ENCODE measurements at regions not wholly inside any gene's neighbourhood (a gene's known extent, or its start where the extent isn't known, plus 50 kb on each side); places are given as distances from the start of the nearest gene placed in this dataset.

DNA sequence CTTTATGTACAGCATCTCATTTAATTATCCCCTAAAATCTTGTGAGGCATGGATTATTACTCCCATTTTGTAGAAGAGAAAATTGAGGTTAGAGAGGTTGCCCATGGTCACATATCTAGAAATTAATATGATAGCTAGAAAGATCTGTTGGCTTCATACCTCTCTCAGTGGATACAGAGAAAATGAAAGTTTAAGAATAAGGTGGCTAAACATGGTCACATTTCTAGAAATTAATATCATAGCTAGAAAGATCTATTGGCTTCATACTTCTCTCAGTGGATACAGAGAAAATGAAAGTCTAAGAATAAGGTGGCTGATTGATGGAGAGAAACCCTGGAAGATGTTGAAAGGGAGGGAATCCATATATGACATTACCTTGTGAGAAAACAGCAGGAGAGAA, 260.7 kb upstream of the MAN1A1 start:
- in situ Hi-C loops (cut with HindIII; ENCODE audit: low pct_unique_long_range_greater_than_20kb, low sequenced_read_pairs) (no loop called here), intact Hi-C loops (cut with micrococcal nuclease; ENCODE audit: unreplicated experiment) (no loop called here)
- POLR2A ChIA-PET, result no interaction called here
- no TSS peak for BruUV-seq (replicated peaks)
- CTCF ChIA-PET, result no interaction called here
- no peak for ATAC-seq
- Histone ChIP-seq H3K9me3 (ENCODE audit: control insufficient read depth, insufficient read depth, low read depth, low read length) (no peaks in the 10 kb centered on the region), H3K4me3 (ENCODE audit: low read depth in 2 of 2, low read length in 2 of 2) (no peak overlapping the region), H3K27me3 (ENCODE audit: control insufficient read depth, insufficient read depth, low read length) (no peaks in the 10 kb centered on the region), H3K27ac (ENCODE audit: low read length) (no peak overlapping the region), H3K4me1 (ENCODE audit: control insufficient read depth, insufficient read depth, low read length) (no peaks in the 10 kb centered on the region), H3K36me3 (ENCODE audit: control insufficient read depth, insufficient read depth, low read length) (no peaks in the 10 kb centered on the region)
- TF ChIP-seq SIN3A (IDR thresholded peaks at IDR 0.05; ENCODE audit: borderline replicate concordance, insufficient read depth, low read depth, low read length) (no peak), TCF7L2 (IDR thresholded peaks at IDR 0.05; ENCODE audit: low read depth, low read length) (no peak), POLR2AphosphoS5 (IDR thresholded peaks at IDR 0.05; ENCODE audit: low read depth, low read length) (no peak)
- TF ChIP-seq, protein P1, sequence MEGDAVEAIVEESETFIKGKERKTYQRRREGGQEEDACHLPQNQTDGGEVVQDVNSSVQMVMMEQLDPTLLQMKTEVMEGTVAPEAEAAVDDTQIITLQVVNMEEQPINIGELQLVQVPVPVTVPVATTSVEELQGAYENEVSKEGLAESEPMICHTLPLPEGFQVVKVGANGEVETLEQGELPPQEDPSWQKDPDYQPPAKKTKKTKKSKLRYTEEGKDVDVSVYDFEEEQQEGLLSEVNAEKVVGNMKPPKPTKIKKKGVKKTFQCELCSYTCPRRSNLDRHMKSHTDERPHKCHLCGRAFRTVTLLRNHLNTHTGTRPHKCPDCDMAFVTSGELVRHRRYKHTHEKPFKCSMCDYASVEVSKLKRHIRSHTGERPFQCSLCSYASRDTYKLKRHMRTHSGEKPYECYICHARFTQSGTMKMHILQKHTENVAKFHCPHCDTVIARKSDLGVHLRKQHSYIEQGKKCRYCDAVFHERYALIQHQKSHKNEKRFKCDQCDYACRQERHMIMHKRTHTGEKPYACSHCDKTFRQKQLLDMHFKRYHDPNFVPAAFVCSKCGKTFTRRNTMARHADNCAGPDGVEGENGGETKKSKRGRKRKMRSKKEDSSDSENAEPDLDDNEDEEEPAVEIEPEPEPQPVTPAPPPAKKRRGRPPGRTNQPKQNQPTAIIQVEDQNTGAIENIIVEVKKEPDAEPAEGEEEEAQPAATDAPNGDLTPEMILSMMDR (IDR thresholded peaks at IDR 0.05), result no peak
- TF ChIP-seq, protein P2, sequence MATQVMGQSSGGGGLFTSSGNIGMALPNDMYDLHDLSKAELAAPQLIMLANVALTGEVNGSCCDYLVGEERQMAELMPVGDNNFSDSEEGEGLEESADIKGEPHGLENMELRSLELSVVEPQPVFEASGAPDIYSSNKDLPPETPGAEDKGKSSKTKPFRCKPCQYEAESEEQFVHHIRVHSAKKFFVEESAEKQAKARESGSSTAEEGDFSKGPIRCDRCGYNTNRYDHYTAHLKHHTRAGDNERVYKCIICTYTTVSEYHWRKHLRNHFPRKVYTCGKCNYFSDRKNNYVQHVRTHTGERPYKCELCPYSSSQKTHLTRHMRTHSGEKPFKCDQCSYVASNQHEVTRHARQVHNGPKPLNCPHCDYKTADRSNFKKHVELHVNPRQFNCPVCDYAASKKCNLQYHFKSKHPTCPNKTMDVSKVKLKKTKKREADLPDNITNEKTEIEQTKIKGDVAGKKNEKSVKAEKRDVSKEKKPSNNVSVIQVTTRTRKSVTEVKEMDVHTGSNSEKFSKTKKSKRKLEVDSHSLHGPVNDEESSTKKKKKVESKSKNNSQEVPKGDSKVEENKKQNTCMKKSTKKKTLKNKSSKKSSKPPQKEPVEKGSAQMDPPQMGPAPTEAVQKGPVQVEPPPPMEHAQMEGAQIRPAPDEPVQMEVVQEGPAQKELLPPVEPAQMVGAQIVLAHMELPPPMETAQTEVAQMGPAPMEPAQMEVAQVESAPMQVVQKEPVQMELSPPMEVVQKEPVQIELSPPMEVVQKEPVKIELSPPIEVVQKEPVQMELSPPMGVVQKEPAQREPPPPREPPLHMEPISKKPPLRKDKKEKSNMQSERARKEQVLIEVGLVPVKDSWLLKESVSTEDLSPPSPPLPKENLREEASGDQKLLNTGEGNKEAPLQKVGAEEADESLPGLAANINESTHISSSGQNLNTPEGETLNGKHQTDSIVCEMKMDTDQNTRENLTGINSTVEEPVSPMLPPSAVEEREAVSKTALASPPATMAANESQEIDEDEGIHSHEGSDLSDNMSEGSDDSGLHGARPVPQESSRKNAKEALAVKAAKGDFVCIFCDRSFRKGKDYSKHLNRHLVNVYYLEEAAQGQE (IDR thresholded peaks at IDR 0.05; ENCODE audit: insufficient read depth in 1 of 2, low read depth in 2 of 2, low read length in 1 of 2), result no peak
- DNase-seq (ENCODE audit: low read depth, low spot score), result no peak

DNA sequence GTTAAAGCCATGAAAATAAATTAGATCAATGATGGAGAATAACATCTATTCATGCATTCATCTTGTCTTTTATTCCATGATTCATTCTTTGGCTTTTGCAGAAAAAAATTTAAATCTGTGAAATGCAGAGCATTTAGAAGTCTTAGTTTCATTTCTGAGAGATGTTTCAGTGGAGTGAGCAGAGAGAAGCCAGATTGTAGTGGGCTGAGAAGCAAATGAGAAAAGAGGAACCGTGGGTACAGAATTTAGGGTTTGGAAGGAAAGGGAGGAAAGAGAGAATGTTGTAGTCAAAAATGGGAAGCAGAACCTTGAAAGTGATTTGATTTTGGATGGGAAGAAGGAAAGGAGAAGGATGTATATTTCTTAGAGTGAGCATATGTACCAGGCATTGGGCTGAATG, 260.3 kb upstream of the MAN1A1 start:
- TF ChIP-seq, protein P1 (IDR thresholded peaks at IDR 0.05), result no peak
- TF ChIP-seq, protein P2 (IDR thresholded peaks at IDR 0.05; ENCODE audit: insufficient read depth in 1 of 2, low read depth in 2 of 2, low read length in 1 of 2), result no peak
- TF ChIP-seq TCF7L2 (IDR thresholded peaks at IDR 0.05; ENCODE audit: low read depth, low read length) (no peak), POLR2AphosphoS5 (IDR thresholded peaks at IDR 0.05; ENCODE audit: low read depth, low read length) (no peak), SIN3A (IDR thresholded peaks at IDR 0.05; ENCODE audit: borderline replicate concordance, insufficient read depth, low read depth, low read length) (no peak)
- Histone ChIP-seq H3K27ac (ENCODE audit: low read length) (no peak overlapping the region), H3K4me3 (ENCODE audit: low read depth in 2 of 2, low read length in 2 of 2) (no peak overlapping the region), H3K36me3 (ENCODE audit: control insufficient read depth, insufficient read depth, low read length) (no peaks in the 10 kb centered on the region), H3K27me3 (ENCODE audit: control insufficient read depth, insufficient read depth, low read length) (no peaks in the 10 kb centered on the region), H3K4me1 (ENCODE audit: control insufficient read depth, insufficient read depth, low read length) (no peaks in the 10 kb centered on the region), H3K9me3 (ENCODE audit: control insufficient read depth, insufficient read depth, low read depth, low read length) (no peaks in the 10 kb centered on the region)
- intact Hi-C loops (cut with micrococcal nuclease; ENCODE audit: unreplicated experiment), result no loop called here
- CTCF ChIA-PET, result no interaction called here
- no peak for DNase-seq (ENCODE audit: low read depth, low spot score)
- no peak for ATAC-seq
- in situ Hi-C loops (cut with HindIII; ENCODE audit: low pct_unique_long_range_greater_than_20kb, low sequenced_read_pairs), result no loop called here
- POLR2A ChIA-PET, result no interaction called here
- BruUV-seq (replicated peaks), result no TSS peak
